Uterus (tissue), 3 donors: ENCODE measurements at regions not wholly inside any gene's neighbourhood (a gene's known extent, or its start where the extent isn't known, plus 50 kb on each side); places are given as distances from the start of the nearest gene placed in this dataset.

Experiments used
- DNase-seq, 2 donors: peaks; one replicate each; pipeline ENCODE4 v3.0.0-alpha.2; 2019 to 2020
- H3K27ac ChIP-seq, 2 donors: fragments of 200-600 bp; sonication (generic); 1 replicate in 1 of 2; 2 replicates in 1 of 2; pipeline ENCODE4 v1.5.1; 2016 to 2018
- H3K27me3 ChIP-seq, 2 donors: fragments of 200-600 bp; sonication (generic); one replicate each; pipeline ENCODE4 v1.5.1; 2018 to 2019; ENCODE audit warnings: control low read depth in 1 of 2
- H3K36me3 ChIP-seq, 2 donors: fragments of 200-600 bp; sonication (generic); one replicate each; pipeline ENCODE4 v1.5.1; 2019; ENCODE audit warnings: control low read depth in 1 of 2
- H3K4me1 ChIP-seq, 2 donors: fragments of 200-600 bp; sonication (generic); one replicate each; pipeline ENCODE4 v1.5.1; 2018 to 2019; ENCODE audit warnings: control low read depth in 1 of 2
- H3K4me3 ChIP-seq, 2 donors: fragments of 200-600 bp; sonication (generic); 1 replicate in 1 of 2; 2 replicates in 1 of 2; pipeline ENCODE4 v1.5.1; 2018 to 2019; ENCODE audit warnings: mild to moderate bottlenecking in 1 of 2
- H3K9me3 ChIP-seq, 2 donors: fragments of 200-600 bp; sonication (generic); one replicate each; pipeline ENCODE4 v1.5.1; 2019; ENCODE audit warnings: control low read depth in 1 of 2
- CTCF ChIP-seq, 4 experiments: fragments of 200-600 bp in 2 of 4; fragments of 450-650 bp in 2 of 4; sonication (generic) in 2 of 4; IDR thresholded peaks; one replicate each; pipeline ENCODE4 v1.5.1; 2016 to 2019; ENCODE audit warnings: antibody characterized with exemption in 4 of 4, mild to moderate bottlenecking in 2 of 4, moderate library complexity in 1 of 4
- POLR2A ChIP-seq, 2 donors: fragments of 450-650 bp; IDR thresholded peaks; one replicate each; pipeline ENCODE4 v1.6.1; 2016; ENCODE audit warnings: antibody characterized with exemption in 2 of 2, mild to moderate bottlenecking in 1 of 2, moderate library complexity in 1 of 2
- intact Hi-C: fragments of 100-400 bp; cut with DNase I; formaldehyde crosslinking; loops from one replicate; pipeline ENCODE4 v1.15.1; 2023; ENCODE audit warnings: low total_unique reads
- donor health status: DM: yes; HTN: yes; CAD: no.

GRCh38 chr1:29585201-29585600 is 348.9 kb downstream of the PTPRU start:
- TF ChIP-seq POLR2A (IDR thresholded peaks at IDR 0.05) (no peak), CTCF (IDR thresholded peaks at IDR 0.05) (no peak)
- Histone ChIP-seq H3K9me3 (no peaks in the 10 kb centered on the region), H3K36me3 (no peaks in the 10 kb centered on the region), H3K27ac (no peak overlapping the region), H3K4me3 (no peak overlapping the region), H3K4me1 (no peaks in the 10 kb centered on the region), H3K27me3 (no peaks in the 10 kb centered on the region)
- DNase-seq: no peak
- intact Hi-C loops: no loop called here

GRCh38 chr1:29584776-29585175 is 348.5 kb downstream of the PTPRU start:
- no peak for TF ChIP-seq CTCF (IDR thresholded peaks at IDR 0.05)
- no peak for TF ChIP-seq POLR2A (IDR thresholded peaks at IDR 0.05)
- Histone ChIP-seq H3K9me3 (no peaks in the 10 kb centered on the region), H3K4me1 (no peaks in the 10 kb centered on the region), H3K36me3 (no peaks in the 10 kb centered on the region), H3K27ac (no peak overlapping the region), H3K27me3 (no peaks in the 10 kb centered on the region), H3K4me3 (no peak overlapping the region)
- no peak for DNase-seq
- intact Hi-C loops: no loop called here

- no peaks in the 10 kb centered on the region for H3K27me3 ChIP-seq
- H3K4me3 ChIP-seq: no peak overlapping the region
- TF ChIP-seq CTCF (IDR thresholded peaks at IDR 0.05) (no peak), POLR2A (IDR thresholded peaks at IDR 0.05) (no peak)
- no peaks in the 10 kb centered on the region for H3K9me3 ChIP-seq
- no peaks in the 10 kb centered on the region for H3K4me1 ChIP-seq
- no peaks in the 10 kb centered on the region for H3K36me3 ChIP-seq
- intact Hi-C loops: no loop called here
- no peak for DNase-seq
- H3K27ac ChIP-seq: no peak overlapping the region
Measured at GRCh38 chr1:29584362-29584761, 348.0 kb downstream of the PTPRU start.

GRCh38 chr1:29583727-29584126 is 347.4 kb downstream of the PTPRU start:
- H3K27me3 ChIP-seq: no peaks in the 10 kb centered on the region

GRCh38 chr1:29581256-29581655 is 344.9 kb downstream of the PTPRU start:
- no peaks in the 10 kb centered on the region for H3K27me3 ChIP-seq
- H3K9me3 ChIP-seq: no peaks in the 10 kb centered on the region
- no peak overlapping the region for H3K27ac ChIP-seq
- H3K4me3 ChIP-seq: no peak overlapping the region
- no peaks in the 10 kb centered on the region for H3K4me1 ChIP-seq
- no peak for TF ChIP-seq CTCF (IDR thresholded peaks at IDR 0.05)
- no peak for TF ChIP-seq POLR2A (IDR thresholded peaks at IDR 0.05)
- no peak for DNase-seq
- intact Hi-C loops: no loop called here
- no peaks in the 10 kb centered on the region for H3K36me3 ChIP-seq

More at GRCh38 chr1:29583727-29584126, 347.4 kb downstream of the PTPRU start:
- intact Hi-C loops: no loop called here
- Histone ChIP-seq H3K4me3 (no peak overlapping the region), H3K27ac (no peak overlapping the region), H3K9me3 (no peaks in the 10 kb centered on the region), H3K36me3 (no peaks in the 10 kb centered on the region), H3K4me1 (no peaks in the 10 kb centered on the region)
- no peak for DNase-seq
- no peak for TF ChIP-seq POLR2A (IDR thresholded peaks at IDR 0.05)
- no peak for TF ChIP-seq CTCF (IDR thresholded peaks at IDR 0.05)
